ENCODE measurements at regions not wholly inside any gene's neighbourhood (a gene's known extent, or its start where the extent isn't known, plus 50 kb on each side); places are given as distances from the start of the nearest gene placed in this dataset.

GRCh38 chr3:181554233-181554765 lies 157.4 kb upstream of the SOX2 start:
- Mint-ChIP-seq H3K9me3 (no peaks in the 10 kb centered on the region), H3K27me3 (ENCODE audit: low read depth, poor library complexity) (peaks cover 4% of the 10 kb centered on the region), H3K36me3 (ENCODE audit: low read depth) (no peaks in the 10 kb centered on the region), H3K4me1 (no peaks in the 10 kb centered on the region), H3K4me3 (no peak overlapping the region), H3K27ac (no peak overlapping the region)
- no peak for TF ChIP-seq CTCF (IDR thresholded peaks at IDR 0.05)
- no peak for DNase-seq

GRCh38 chr3:181549266-181549665 lies 162.5 kb upstream of the SOX2 start:
- no peak overlapping the region for H3K4me3 Mint-ChIP-seq
- DNase-seq, result no peak
- no peak for TF ChIP-seq CTCF (IDR thresholded peaks at IDR 0.05)
- H3K36me3 Mint-ChIP-seq (ENCODE audit: low read depth), result no peaks in the 10 kb centered on the region
- H3K9me3 Mint-ChIP-seq, result peaks cover 8% of the 10 kb centered on the region
- no peaks in the 10 kb centered on the region for H3K4me1 Mint-ChIP-seq
- H3K27ac Mint-ChIP-seq, result peak overlapping the region; percentile 3
- H3K27me3 Mint-ChIP-seq (ENCODE audit: low read depth, poor library complexity), result no peaks in the 10 kb centered on the region

- H3K27me3 Mint-ChIP-seq (ENCODE audit: low read depth, poor library complexity), result no peaks in the 10 kb centered on the region
- H3K27ac Mint-ChIP-seq, result no peak overlapping the region
- no peak overlapping the region for H3K4me3 Mint-ChIP-seq
Observed at GRCh38 chr3:181541414-181541813, 170.3 kb upstream of the SOX2 start.

GRCh38 chr3:181534781-181535221 lies 176.9 kb upstream of the SOX2 start:
- no peak for TF ChIP-seq CTCF (IDR thresholded peaks at IDR 0.05)
- Mint-ChIP-seq H3K4me1 (no peaks in the 10 kb centered on the region), H3K27me3 (ENCODE audit: low read depth, poor library complexity) (no peaks in the 10 kb centered on the region), H3K9me3 (no peaks in the 10 kb centered on the region), H3K4me3 (no peak overlapping the region), H3K27ac (no peak overlapping the region), H3K36me3 (ENCODE audit: low read depth) (no peaks in the 10 kb centered on the region)
- DNase-seq, result no peak

More at GRCh38 chr3:181541414-181541813, 170.3 kb upstream of the SOX2 start:
- no peak for DNase-seq
- H3K9me3 Mint-ChIP-seq, result peaks cover 4% of the 10 kb centered on the region
- H3K36me3 Mint-ChIP-seq (ENCODE audit: low read depth), result no peaks in the 10 kb centered on the region
- no peak for TF ChIP-seq CTCF (IDR thresholded peaks at IDR 0.05)
- H3K4me1 Mint-ChIP-seq, result no peaks in the 10 kb centered on the region

GRCh38 chr3:181533811-181534210 lies 177.9 kb upstream of the SOX2 start:
- TF ChIP-seq CTCF (IDR thresholded peaks at IDR 0.05), result no peak
- Mint-ChIP-seq H3K36me3 (ENCODE audit: low read depth) (peaks cover under 1% of the 10 kb centered on the region), H3K27ac (no peak overlapping the region), H3K9me3 (peaks cover 1% of the 10 kb centered on the region), H3K4me3 (no peak overlapping the region), H3K4me1 (no peaks in the 10 kb centered on the region), H3K27me3 (ENCODE audit: low read depth, poor library complexity) (no peaks in the 10 kb centered on the region)
- DNase-seq, result no peak

- no peak for DNase-seq
- Mint-ChIP-seq H3K4me3 (no peak overlapping the region), H3K27ac (no peak overlapping the region), H3K9me3 (peaks cover 22% of the 10 kb centered on the region), H3K36me3 (ENCODE audit: low read depth) (peaks cover 5% of the 10 kb centered on the region), H3K27me3 (ENCODE audit: low read depth, poor library complexity) (peaks cover 4% of the 10 kb centered on the region), H3K4me1 (no peaks in the 10 kb centered on the region)
- no peak for TF ChIP-seq CTCF (IDR thresholded peaks at IDR 0.05)
Observed at GRCh38 chr3:181530584-181530983, 181.1 kb upstream of the SOX2 start.
